ENCODE measurements at regions not wholly inside any gene's neighbourhood (a gene's known extent, or its start where the extent isn't known, plus 50 kb on each side); places are given as distances from the start of the nearest gene placed in this dataset.
"Not testable (repeated sequence)": the region's sequence is repeated elsewhere in the genome, so short reads cannot be mapped to it uniquely, and the experiment has no call there.

- no peak for DNase-seq
These were observed 127.0 kb upstream of the F3 start for GRCh38 chr1:94668528-94668927.

GRCh38 chr1:94667818-94668217 is 126.3 kb upstream of the F3 start:
- DNase-seq = no peak

- DNase-seq = no peak
These were observed 125.2 kb upstream of the F3 start for GRCh38 chr1:94666797-94667196.

- no peak for DNase-seq
These were observed 119.9 kb upstream of the F3 start for GRCh38 chr1:94661431-94661932.

GRCh38 chr1:94660994-94661393 is 119.4 kb upstream of the F3 start:
- peak; percentile 36 for DNase-seq

GRCh38 chr1:94660258-94660657 is 118.7 kb upstream of the F3 start:
- DNase-seq = no peak

- DNase-seq = not testable (repeated sequence)
These were observed 117.6 kb upstream of the F3 start for GRCh38 chr1:94659202-94659601.

GRCh38 chr1:94658221-94658620 is 116.7 kb upstream of the F3 start:
- peak; percentile 33 for DNase-seq

- DNase-seq = not testable (repeated sequence)
These were observed 116.2 kb upstream of the F3 start for GRCh38 chr1:94657776-94658175.

GRCh38 chr1:94656967-94657366 is 115.4 kb upstream of the F3 start:
- DNase-seq = no peak

GRCh38 chr1:94654919-94655318 is 113.4 kb upstream of the F3 start:
- no peak for DNase-seq

GRCh38 chr1:94654459-94654858 is 112.9 kb upstream of the F3 start:
- no peak for DNase-seq

GRCh38 chr1:94654031-94654430 is 112.5 kb upstream of the F3 start:
- DNase-seq = peak; percentile 72

- no peak for DNase-seq
These were observed 111.9 kb upstream of the F3 start for GRCh38 chr1:94653454-94653853.

GRCh38 chr1:94651076-94651475 is 109.5 kb upstream of the F3 start:
- DNase-seq = no peak

GRCh38 chr1:94650301-94650700 is 108.7 kb upstream of the F3 start:
- DNase-seq = no peak

- peak; percentile 99 for DNase-seq
These were observed 106.9 kb upstream of the F3 start for GRCh38 chr1:94648225-94649007.

GRCh38 chr1:94646786-94647555 is 105.4 kb upstream of the F3 start:
- peak; percentile 78 for DNase-seq

GRCh38 chr1:94646141-94646643 is 104.6 kb upstream of the F3 start:
- DNase-seq = peak; percentile 99

- no peak for DNase-seq
These were observed 102.8 kb upstream of the F3 start for GRCh38 chr1:94644352-94644751.

GRCh38 chr1:94643819-94644218 is 102.3 kb upstream of the F3 start:
- DNase-seq = no peak

- no peak for DNase-seq
These were observed 101.2 kb upstream of the F3 start for GRCh38 chr1:94642617-94643321.

GRCh38 chr1:94641990-94642389 is 100.4 kb upstream of the F3 start:
- no peak for DNase-seq
